SU-DHL-6 (cell line): ENCODE measurements at regions not wholly inside any gene's neighbourhood (a gene's known extent, or its start where the extent isn't known, plus 50 kb on each side); places are given as distances from the start of the nearest gene placed in this dataset.

Experiments
- EZH2phosphoT487 ChIP-seq: fragments of 200-600 bp; sonication (generic), shearing (Covaris generic); conservative IDR thresholded peaks from 2 replicates; pipeline ENCODE4 v1.6.1; 2018; ENCODE audit warnings: mild to moderate bottlenecking, antibody characterized with exemption, low read length, moderate library complexity, mixed read lengths
- TF ChIP-seq, protein P1 (sequence below): fragments of 200-600 bp; sonication (generic); IDR thresholded peaks from one replicate; pipeline ENCODE4 v1.5.1; 2017; ENCODE audit warnings: antibody characterized with exemption, mild to moderate bottlenecking, low read length, moderate library complexity; ENCODE audit not compliant: insufficient read depth, poor library complexity, severe bottlenecking

DNA sequence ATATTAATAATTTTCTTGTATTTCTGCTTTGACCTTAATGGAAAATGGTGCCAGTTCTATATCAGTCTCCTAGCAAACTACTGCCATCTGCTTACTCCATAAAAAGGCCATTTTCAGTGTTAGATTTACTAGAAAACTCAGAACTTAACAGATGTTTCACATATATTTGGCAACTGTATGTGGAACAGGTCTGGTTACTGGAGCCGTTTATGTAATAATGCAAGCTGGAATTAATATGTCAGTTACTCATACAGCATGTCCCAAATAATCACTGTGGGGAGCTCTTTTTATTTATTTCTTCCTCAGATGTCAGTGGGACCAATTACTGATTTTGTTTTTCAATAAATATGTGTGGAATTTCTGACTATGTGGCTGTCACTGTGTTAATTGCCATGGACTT lies 1247.6 kb downstream of the CNTNAP5 start:
- TF ChIP-seq, protein P1, sequence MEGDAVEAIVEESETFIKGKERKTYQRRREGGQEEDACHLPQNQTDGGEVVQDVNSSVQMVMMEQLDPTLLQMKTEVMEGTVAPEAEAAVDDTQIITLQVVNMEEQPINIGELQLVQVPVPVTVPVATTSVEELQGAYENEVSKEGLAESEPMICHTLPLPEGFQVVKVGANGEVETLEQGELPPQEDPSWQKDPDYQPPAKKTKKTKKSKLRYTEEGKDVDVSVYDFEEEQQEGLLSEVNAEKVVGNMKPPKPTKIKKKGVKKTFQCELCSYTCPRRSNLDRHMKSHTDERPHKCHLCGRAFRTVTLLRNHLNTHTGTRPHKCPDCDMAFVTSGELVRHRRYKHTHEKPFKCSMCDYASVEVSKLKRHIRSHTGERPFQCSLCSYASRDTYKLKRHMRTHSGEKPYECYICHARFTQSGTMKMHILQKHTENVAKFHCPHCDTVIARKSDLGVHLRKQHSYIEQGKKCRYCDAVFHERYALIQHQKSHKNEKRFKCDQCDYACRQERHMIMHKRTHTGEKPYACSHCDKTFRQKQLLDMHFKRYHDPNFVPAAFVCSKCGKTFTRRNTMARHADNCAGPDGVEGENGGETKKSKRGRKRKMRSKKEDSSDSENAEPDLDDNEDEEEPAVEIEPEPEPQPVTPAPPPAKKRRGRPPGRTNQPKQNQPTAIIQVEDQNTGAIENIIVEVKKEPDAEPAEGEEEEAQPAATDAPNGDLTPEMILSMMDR: no peak
- TF ChIP-seq EZH2phosphoT487: no peak
